PC-9 (cell line): ENCODE measurements at regions not wholly inside any gene's neighbourhood (a gene's known extent, or its start where the extent isn't known, plus 50 kb on each side); places are given as distances from the start of the nearest gene placed in this dataset.

Source experiments
- CTCF ChIP-seq: fragments of 200-600 bp; sonication (generic); conservative IDR thresholded peaks from 2 replicates; pipeline ENCODE4 v1.6.1; 2017; ENCODE audit warnings: mixed run types, antibody characterized with exemption, mild to moderate bottlenecking, moderate library complexity
- EZH2 ChIP-seq: fragments of 200-600 bp; sonication (generic); IDR thresholded peaks from 2 replicates; pipeline ENCODE4 v1.8.0; 2017; ENCODE audit warnings: antibody characterized with exemption, low read depth

DNA sequence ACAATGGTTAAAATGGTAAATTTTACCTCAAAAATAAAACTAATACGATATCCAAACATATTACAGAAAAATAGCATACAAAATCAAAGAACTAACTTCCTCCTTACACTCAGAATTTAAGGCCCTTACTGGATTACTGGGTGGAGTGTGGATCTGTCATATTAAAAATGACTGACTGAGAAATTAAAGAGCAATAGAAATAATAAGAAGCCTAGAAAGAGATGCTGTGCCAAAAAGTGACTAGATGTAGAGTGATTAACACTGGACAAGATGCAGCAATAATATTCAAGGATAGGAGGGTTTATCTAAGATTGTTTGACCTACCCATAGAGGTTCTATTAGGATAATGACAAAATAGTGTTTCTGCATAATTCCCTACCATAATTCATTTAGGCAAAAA, 424.3 kb downstream of the SETD4 start:
- TF ChIP-seq CTCF (no peak), EZH2 (no peak)
